Colonic mucosa (tissue), 4 donors: ENCODE measurements at regions not wholly inside any gene's neighbourhood (a gene's known extent, or its start where the extent isn't known, plus 50 kb on each side); places are given as distances from the start of the nearest gene placed in this dataset.

ENCODE experiments used
- DNase-seq: peaks from one replicate; pipeline ENCODE4 v3.0.0-alpha.2; 2020
- H3K27ac ChIP-seq: fragments of 200-600 bp; one replicate; pipeline ENCODE4 v1.8.0; 2021
- H3K27me3 ChIP-seq: fragments of 200-600 bp; one replicate; pipeline ENCODE4 v1.8.0; 2021
- H3K36me3 ChIP-seq: fragments of 200-600 bp; one replicate; pipeline ENCODE4 v1.8.0; 2021
- H3K4me1 ChIP-seq: fragments of 200-600 bp; one replicate; pipeline ENCODE4 v1.8.0; 2021; ENCODE audit warnings: mild to moderate bottlenecking
- H3K4me3 ChIP-seq: fragments of 200-600 bp; one replicate; pipeline ENCODE4 v1.8.0; 2021
- H3K9ac ChIP-seq, 2 donors: one replicate each; pipeline ENCODE4 v1.7.0; 2013; ENCODE audit warnings: control low read depth in 2 of 2, low read depth in 2 of 2, low read length in 2 of 2
- H3K9me3 ChIP-seq: fragments of 200-600 bp; one replicate; pipeline ENCODE4 v1.8.0; 2021
- CTCF ChIP-seq: fragments of 200-600 bp; IDR thresholded peaks from one replicate; pipeline ENCODE4 v1.8.0; 2022; ENCODE audit warnings: antibody characterized with exemption, mild to moderate bottlenecking
- intact Hi-C: fragments of 100-400 bp; cut with DNase I; formaldehyde crosslinking; loops from one replicate; pipeline ENCODE4 v1.14.1; 2022
- donor health status: healthy.
- donor health status: DM: no; HTN: no; CAD: no.
- donor health status: DM: no; HTN: no; CAD: no.

- no peak overlapping the region for H3K27ac ChIP-seq
- H3K36me3 ChIP-seq: no peaks in the 10 kb centered on the region
- H3K27me3 ChIP-seq: no peaks in the 10 kb centered on the region
- H3K9ac ChIP-seq: no peak overlapping the region
- intact Hi-C loops: no loop called here
- no peaks in the 10 kb centered on the region for H3K9me3 ChIP-seq
- no peaks in the 10 kb centered on the region for H3K4me1 ChIP-seq
- no peak for DNase-seq
- TF ChIP-seq CTCF: no peak
- no peak overlapping the region for H3K4me3 ChIP-seq
Observed at GRCh38 chr5:173733831-173734501, 117.5 kb upstream of the BOD1 start.

GRCh38 chr5:173734716-173735115 lies 118.3 kb upstream of the BOD1 start:
- Histone ChIP-seq H3K9ac (no peak overlapping the region), H3K4me3 (no peak overlapping the region), H3K4me1 (no peaks in the 10 kb centered on the region), H3K9me3 (no peaks in the 10 kb centered on the region), H3K27ac (no peak overlapping the region), H3K36me3 (no peaks in the 10 kb centered on the region), H3K27me3 (no peaks in the 10 kb centered on the region)
- TF ChIP-seq CTCF: no peak
- intact Hi-C loops: no loop called here
- DNase-seq: no peak

- Histone ChIP-seq H3K4me3 (no peak overlapping the region), H3K36me3 (no peaks in the 10 kb centered on the region), H3K27me3 (no peaks in the 10 kb centered on the region), H3K27ac (no peak overlapping the region), H3K9ac (no peak overlapping the region), H3K9me3 (no peaks in the 10 kb centered on the region), H3K4me1 (no peaks in the 10 kb centered on the region)
- DNase-seq: no peak
- intact Hi-C loops: no loop called here
- TF ChIP-seq CTCF: no peak
Observed at GRCh38 chr5:173735184-173735583, 118.7 kb upstream of the BOD1 start.

GRCh38 chr5:173735691-173736090 lies 119.2 kb upstream of the BOD1 start:
- intact Hi-C loops: no loop called here
- Histone ChIP-seq H3K4me1 (no peaks in the 10 kb centered on the region), H3K4me3 (no peak overlapping the region), H3K9me3 (no peaks in the 10 kb centered on the region), H3K27ac (no peak overlapping the region), H3K9ac (no peak overlapping the region), H3K36me3 (no peaks in the 10 kb centered on the region), H3K27me3 (no peaks in the 10 kb centered on the region)
- DNase-seq: no peak
- TF ChIP-seq CTCF: no peak

- no peaks in the 10 kb centered on the region for H3K9me3 ChIP-seq
- H3K9ac ChIP-seq: no peak overlapping the region
- H3K27me3 ChIP-seq: no peaks in the 10 kb centered on the region
- H3K4me3 ChIP-seq: no peak overlapping the region
- no peaks in the 10 kb centered on the region for H3K36me3 ChIP-seq
- no peak overlapping the region for H3K27ac ChIP-seq
- H3K4me1 ChIP-seq: no peaks in the 10 kb centered on the region
- DNase-seq: peak; percentile 62
- intact Hi-C loops: no loop called here
- no peak for TF ChIP-seq CTCF
Observed at GRCh38 chr5:173736374-173736773, 119.9 kb upstream of the BOD1 start.
